ENCODE measurements at regions not wholly inside any gene's neighbourhood (a gene's known extent, or its start where the extent isn't known, plus 50 kb on each side); places are given as distances from the start of the nearest gene placed in this dataset.

DNA sequence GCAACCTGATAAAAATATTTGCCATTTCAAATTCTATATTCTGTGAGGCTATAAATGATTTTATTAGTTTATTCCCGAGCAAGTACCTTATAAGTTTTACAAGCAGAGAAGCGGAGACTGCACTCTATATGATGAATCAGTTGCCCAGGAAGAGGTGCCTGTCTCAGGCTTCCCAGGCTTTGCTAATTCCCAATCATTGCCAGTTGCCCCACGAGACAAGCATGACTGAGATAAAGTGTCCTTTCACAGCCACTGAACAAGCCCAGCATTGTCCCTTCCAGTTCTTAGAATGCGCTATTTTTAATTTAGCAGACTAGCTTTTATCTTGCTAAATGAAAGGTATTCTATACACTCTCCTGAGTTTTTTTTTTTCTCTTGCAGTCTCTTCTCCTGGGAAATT lies 260.7 kb downstream of the ALDH8A1 start:
- Mint-ChIP-seq H3K4me1 (ENCODE audit: low read depth) (peaks cover 34% of the 10 kb centered on the region), H3K36me3 (ENCODE audit: low read depth) (no peaks in the 10 kb centered on the region), H3K27ac (no peak overlapping the region), H3K27me3 (ENCODE audit: insufficient read depth) (peaks cover 18% of the 10 kb centered on the region), H3K9me3 (no peaks in the 10 kb centered on the region), H3K4me3 (no peak overlapping the region; the same call in 1 of the 2 replicates)
- no peak for TF ChIP-seq CTCF (IDR thresholded peaks at IDR 0.05)
- no peak for DNase-seq

- Mint-ChIP-seq H3K36me3 (ENCODE audit: low read depth) (no peaks in the 10 kb centered on the region), H3K9me3 (no peaks in the 10 kb centered on the region), H3K4me3 (peak overlapping the region; percentile 16), H3K27ac (peak overlapping the region; percentile 4; the same call in 1 of the 2 replicates), H3K4me1 (ENCODE audit: low read depth) (peaks cover 44% of the 10 kb centered on the region), H3K27me3 (ENCODE audit: insufficient read depth) (peaks cover 18% of the 10 kb centered on the region)
- DNase-seq: no peak
- peak; percentile 46; the same call in 1 of the 2 replicates for TF ChIP-seq CTCF (IDR thresholded peaks at IDR 0.05)
Observed at GRCh38 chr6:134686071-134686470, 263.8 kb downstream of the ALDH8A1 start.

- no peak for TF ChIP-seq CTCF (IDR thresholded peaks at IDR 0.05)
- H3K36me3 Mint-ChIP-seq (ENCODE audit: low read depth): no peaks in the 10 kb centered on the region
- DNase-seq: peak; percentile 14
- H3K9me3 Mint-ChIP-seq: no peaks in the 10 kb centered on the region
- H3K27ac Mint-ChIP-seq: peak overlapping the region; percentile 1; the same call in 1 of the 2 replicates
- peak overlapping the region; percentile 26; the same call in 1 of the 2 replicates for H3K4me3 Mint-ChIP-seq
- peaks cover 50% of the 10 kb centered on the region for H3K4me1 Mint-ChIP-seq (ENCODE audit: low read depth)
- H3K27me3 Mint-ChIP-seq (ENCODE audit: insufficient read depth): peaks cover 6% of the 10 kb centered on the region
Observed at GRCh38 chr6:134684423-134684795, 265.5 kb downstream of the ALDH8A1 start.

GRCh38 chr6:134683783-134684422 lies 266.0 kb downstream of the ALDH8A1 start:
- H3K36me3 Mint-ChIP-seq (ENCODE audit: low read depth): no peaks in the 10 kb centered on the region; the same call in 1 of the 2 replicates
- peak overlapping the region; percentile 57 for H3K4me3 Mint-ChIP-seq
- peak overlapping the region; percentile 65 for H3K27ac Mint-ChIP-seq
- H3K9me3 Mint-ChIP-seq: no peaks in the 10 kb centered on the region
- peak; percentile 54 for DNase-seq
- TF ChIP-seq CTCF (IDR thresholded peaks at IDR 0.05): no peak
- H3K4me1 Mint-ChIP-seq (ENCODE audit: low read depth): peaks cover 48% of the 10 kb centered on the region
- H3K27me3 Mint-ChIP-seq (ENCODE audit: insufficient read depth): peaks cover 2% of the 10 kb centered on the region; the same call in 1 of the 2 replicates

GRCh38 chr6:134680433-134680832 lies 269.5 kb downstream of the ALDH8A1 start:
- H3K4me3 Mint-ChIP-seq: no peak overlapping the region
- no peak overlapping the region for H3K27ac Mint-ChIP-seq
- H3K4me1 Mint-ChIP-seq (ENCODE audit: low read depth): peaks cover 46% of the 10 kb centered on the region
- no peak for DNase-seq
- no peaks in the 10 kb centered on the region; the same call in 1 of the 2 replicates for H3K36me3 Mint-ChIP-seq (ENCODE audit: low read depth)
- TF ChIP-seq CTCF (IDR thresholded peaks at IDR 0.05): no peak
- H3K9me3 Mint-ChIP-seq: no peaks in the 10 kb centered on the region
- no peaks in the 10 kb centered on the region; the same call in none of the 2 replicates for H3K27me3 Mint-ChIP-seq (ENCODE audit: insufficient read depth)

All from HFFc6 (cell line).